GM12891 (cell line): ENCODE measurements at regions not wholly inside any gene's neighbourhood (a gene's known extent, or its start where the extent isn't known, plus 50 kb on each side); places are given as distances from the start of the nearest gene placed in this dataset.

Experiments
- DNase-seq: peaks from one replicate; pipeline ENCODE4 v3.0.0; 2011; ENCODE audit warnings: low spot score; ENCODE audit not compliant: insufficient read length
- FAIRE-seq: peaks from 2 replicates; lab custom pipeline; 2011; peaks lifted over from hg19 to GRCh38; lab: Jason Lieb, UNC
- PAX5 ChIP-seq: IDR thresholded peaks from 2 replicates; pipeline ENCODE4 v1.6.1; 2011; ENCODE audit warnings: low read length, moderate library complexity, mild to moderate bottlenecking; ENCODE audit not compliant: insufficient read depth, severe bottlenecking
- POLR2A ChIP-seq: IDR thresholded peaks from 2 replicates; pipeline ENCODE4 v1.6.1; 2011; ENCODE audit warnings: low read depth, low read length, control low read depth
- POLR2AphosphoS5 ChIP-seq: IDR thresholded peaks from 2 replicates; pipeline ENCODE4 v1.6.1; 2011; ENCODE audit warnings: low read depth, low read length, control low read depth
- POU2F2 ChIP-seq: IDR thresholded peaks from 2 replicates; pipeline ENCODE4 v1.6.1; 2011; ENCODE audit warnings: low read depth, mild to moderate bottlenecking, control low read depth, low read length, moderate library complexity
- SPI1 ChIP-seq: IDR thresholded peaks from 2 replicates; pipeline ENCODE4 v1.6.1; 2011; ENCODE audit warnings: low read depth, low read length, control low read depth
- TAF1 ChIP-seq: IDR thresholded peaks from 2 replicates; pipeline ENCODE4 v1.6.1; 2011; ENCODE audit warnings: low read depth, low read length, control low read depth

DNA sequence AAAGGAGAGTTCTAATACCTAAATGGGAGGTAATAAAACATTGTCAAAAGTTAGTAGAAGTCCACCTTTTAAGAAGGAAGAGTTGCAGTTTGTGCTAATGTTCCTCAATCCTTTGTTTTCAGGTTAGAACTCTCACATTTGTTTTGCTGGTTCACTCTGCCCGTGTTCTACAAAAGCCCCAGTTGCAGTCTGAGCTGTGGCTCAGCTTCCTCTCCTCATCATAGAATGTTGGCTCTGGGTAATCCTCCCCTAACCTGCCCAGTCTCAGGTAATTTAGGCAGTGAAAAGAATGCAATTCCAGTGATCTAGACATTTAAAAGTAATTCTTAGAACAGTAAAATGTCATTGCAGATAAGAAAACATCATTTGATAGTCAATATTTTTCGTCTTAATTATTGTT lies 1410.4 kb upstream of the ZEB2 start:
- FAIRE-seq = no peak
- no peak for TF ChIP-seq TAF1
- TF ChIP-seq POLR2A = no peak
- TF ChIP-seq POU2F2 = no peak
- no peak for TF ChIP-seq PAX5
- no peak for TF ChIP-seq POLR2AphosphoS5
- TF ChIP-seq SPI1 = no peak
- DNase-seq = no peak

DNA sequence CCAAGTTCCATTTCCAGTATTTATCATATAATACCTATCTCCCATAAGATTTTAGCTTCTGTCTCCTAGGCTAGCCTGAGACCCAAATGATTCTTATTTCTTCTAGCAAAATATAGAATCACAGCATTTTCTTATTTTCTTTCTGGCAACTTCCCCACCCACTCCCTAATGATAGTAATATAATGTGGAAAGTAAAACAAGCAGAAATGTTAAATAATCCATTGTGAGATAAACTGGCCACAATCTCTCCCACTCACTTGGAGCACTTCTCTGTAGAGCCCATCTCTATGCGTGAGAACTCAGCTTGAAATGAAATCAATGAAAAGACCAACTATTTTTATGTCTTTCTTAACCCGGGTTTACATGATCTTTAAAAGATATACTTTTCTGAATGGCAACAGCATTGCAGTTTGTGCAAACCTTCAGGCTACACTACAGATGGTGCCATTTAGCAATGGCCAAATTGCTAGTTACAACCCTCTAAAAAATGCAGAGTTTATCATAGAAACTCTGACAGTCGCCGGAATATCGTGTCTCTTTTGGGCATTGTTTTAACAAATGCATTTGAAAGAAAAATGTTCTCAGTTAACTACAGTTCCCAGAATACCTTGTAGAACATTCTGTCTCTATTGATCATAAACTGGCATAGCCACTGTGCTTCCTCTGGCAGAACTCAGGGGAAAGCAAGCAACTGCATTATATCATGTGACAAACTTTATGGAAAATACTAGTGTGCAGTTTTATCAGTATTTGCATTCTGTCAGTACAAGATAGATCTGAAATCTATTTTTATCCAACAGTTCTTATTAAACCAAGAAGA lies 1407.4 kb upstream of the ZEB2 start:
- DNase-seq (no peak), FAIRE-seq (no peak)
- no peak for TF ChIP-seq TAF1
- TF ChIP-seq POU2F2 = no peak
- TF ChIP-seq POLR2A = no peak
- no peak for TF ChIP-seq SPI1
- no peak for TF ChIP-seq PAX5
- TF ChIP-seq POLR2AphosphoS5 = no peak

DNA sequence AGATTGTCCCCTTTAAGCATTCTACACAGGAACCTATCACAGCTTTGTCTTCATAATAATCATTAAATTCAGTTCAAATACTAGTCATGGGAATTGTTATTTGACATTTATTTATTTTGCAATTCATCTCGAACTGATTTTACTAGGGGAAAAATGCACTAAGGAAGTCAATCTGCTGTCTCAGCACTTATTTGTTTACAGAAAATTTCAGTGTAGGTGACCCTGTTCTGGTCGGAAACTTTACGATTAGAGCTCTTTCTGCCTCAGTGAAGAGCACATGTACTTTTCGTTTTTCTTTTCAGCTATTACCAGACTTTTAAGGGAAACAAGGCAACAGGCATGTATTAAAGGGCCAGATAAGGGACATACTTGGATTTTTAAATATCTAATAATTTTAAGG lies 1405.7 kb upstream of the ZEB2 start:
- no peak for TF ChIP-seq POLR2A
- TF ChIP-seq POLR2AphosphoS5 = no peak
- no peak for TF ChIP-seq POU2F2
- no peak for TF ChIP-seq SPI1
- TF ChIP-seq TAF1 = no peak
- TF ChIP-seq PAX5 = no peak
- DNase-seq (no peak), FAIRE-seq (no peak)

DNA sequence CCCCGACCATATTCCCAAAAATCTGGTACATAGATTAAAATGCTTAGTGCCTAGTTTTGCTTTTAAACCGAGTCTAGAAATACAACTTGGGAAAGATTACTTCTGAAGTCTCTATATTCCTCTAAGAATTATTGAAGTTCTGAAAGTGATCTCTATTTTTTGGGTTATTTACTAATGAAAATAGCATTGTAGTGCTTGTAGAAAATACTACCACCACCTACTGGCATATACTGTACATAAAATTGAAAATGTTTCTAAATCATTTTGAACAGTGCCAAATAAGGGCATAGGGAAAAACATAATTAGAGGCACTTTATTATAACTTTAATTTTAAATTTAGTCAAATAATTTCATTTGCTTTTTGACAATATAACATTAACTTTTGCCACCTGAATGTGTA lies 1399.6 kb upstream of the ZEB2 start:
- TF ChIP-seq TAF1 (no peak), PAX5 (no peak), POU2F2 (no peak), POLR2A (no peak), SPI1 (no peak), POLR2AphosphoS5 (no peak)
- DNase-seq (no peak), FAIRE-seq (no peak)

DNA sequence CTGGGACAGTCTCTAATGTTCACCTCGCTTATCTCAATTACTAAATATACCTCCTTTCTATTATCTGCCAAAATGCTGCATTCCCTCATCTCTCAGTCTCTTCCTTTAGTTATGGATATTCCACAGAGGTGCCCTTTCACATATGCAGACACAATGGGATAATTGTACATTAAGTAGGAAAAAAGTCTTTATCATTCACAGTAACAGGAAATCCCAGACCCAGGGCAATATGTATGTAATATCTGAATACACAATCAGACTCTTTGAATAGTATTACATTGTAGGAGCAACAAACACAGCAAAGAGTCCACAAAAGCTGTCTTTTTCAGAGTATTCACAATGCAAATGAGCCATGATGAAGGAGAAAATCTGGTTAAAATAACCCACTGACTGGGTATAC lies 1399.0 kb upstream of the ZEB2 start:
- no peak for DNase-seq
- TF ChIP-seq TAF1 (no peak), PAX5 (no peak), POLR2A (no peak), POLR2AphosphoS5 (no peak), POU2F2 (no peak), SPI1 (no peak)
- FAIRE-seq = no peak

DNA sequence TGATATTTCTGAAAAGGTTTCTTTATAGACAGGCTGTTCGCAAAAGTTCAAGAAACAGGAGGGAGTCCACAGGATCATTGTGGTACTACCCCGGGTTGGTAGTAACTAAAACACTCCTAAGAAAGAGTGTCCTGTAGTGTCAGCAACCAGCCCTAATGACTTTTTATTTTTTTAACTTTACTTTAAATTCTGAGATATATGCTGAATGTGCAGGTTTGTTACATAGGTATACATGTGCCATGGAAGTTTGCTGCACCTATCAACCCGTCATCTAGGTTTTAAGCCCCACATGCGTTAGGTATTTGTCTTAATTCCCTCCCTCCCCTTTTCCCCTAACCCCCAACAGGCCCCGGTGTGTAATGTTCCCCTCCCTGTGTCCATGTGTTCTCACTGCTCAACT lies 1396.9 kb upstream of the ZEB2 start:
- FAIRE-seq (no peak), DNase-seq (no peak)
- TF ChIP-seq TAF1 (no peak), POLR2A (no peak), POU2F2 (no peak), PAX5 (no peak), POLR2AphosphoS5 (no peak), SPI1 (no peak)

DNA sequence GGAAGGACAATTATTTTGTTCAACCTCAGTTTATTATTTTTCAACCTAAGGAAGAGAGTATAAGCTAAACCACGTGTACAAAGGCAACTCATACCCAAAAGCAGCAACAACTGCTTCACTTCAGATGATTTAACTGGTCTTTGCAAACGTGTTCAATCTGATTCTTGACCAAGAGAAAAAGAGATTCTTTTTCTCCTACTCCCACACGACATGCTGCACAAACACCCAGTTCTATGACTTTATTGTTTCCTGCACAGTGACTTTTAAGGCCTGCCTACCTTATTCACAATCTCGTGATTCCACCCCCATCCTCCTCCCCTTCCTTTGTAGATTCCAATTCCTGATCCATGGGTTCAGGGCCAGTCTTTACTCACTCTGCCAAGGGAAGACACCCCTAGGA lies 1394.8 kb upstream of the ZEB2 start:
- TF ChIP-seq POLR2AphosphoS5 (no peak), SPI1 (no peak), TAF1 (no peak), POLR2A (no peak), PAX5 (no peak), POU2F2 (no peak)
- DNase-seq = no peak
- FAIRE-seq = no peak

DNA sequence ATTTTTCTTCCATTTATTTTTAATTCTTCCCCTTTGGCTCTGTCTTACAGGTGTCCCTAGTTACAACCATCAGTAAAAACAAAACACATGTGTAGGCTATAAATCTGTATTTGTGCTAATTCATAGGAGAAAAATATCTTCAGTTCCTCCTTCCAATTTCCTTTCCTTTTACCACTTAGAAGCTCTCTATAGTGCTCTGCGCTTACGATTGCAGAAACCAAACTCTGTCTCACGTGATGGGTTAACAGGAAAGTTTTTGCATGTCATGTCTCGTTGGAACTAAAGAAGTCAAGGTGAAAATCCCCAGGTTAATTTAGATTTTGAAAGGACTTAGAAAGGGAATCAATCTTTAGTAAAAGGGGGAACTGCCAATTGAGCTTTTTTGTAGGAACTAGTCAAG lies 1390.5 kb upstream of the ZEB2 start:
- no peak for FAIRE-seq
- TF ChIP-seq POU2F2 (no peak), TAF1 (no peak), SPI1 (no peak), POLR2A (no peak), PAX5 (no peak), POLR2AphosphoS5 (no peak)
- DNase-seq = no peak

DNA sequence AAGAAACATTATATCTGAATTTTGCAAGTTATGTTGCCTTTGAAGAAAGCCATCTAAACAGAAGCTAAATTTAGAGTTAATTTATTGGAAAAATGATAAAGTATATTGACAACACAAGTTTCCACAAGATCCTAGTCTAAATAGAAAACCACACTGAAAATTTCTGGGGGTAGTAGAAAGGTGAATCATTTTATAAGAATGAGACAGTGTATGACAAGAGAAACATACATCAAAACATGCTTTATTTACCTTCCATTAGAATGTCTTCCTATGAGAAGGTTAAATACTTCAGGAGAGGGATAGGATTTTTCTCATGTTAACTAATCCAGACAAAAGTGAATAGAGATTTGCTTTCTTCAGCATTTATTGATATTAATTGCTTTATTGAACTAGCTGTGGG lies 1389.8 kb upstream of the ZEB2 start:
- DNase-seq = no peak
- FAIRE-seq = no peak
- no peak for TF ChIP-seq POU2F2
- TF ChIP-seq TAF1 = no peak
- TF ChIP-seq SPI1 = no peak
- TF ChIP-seq POLR2A = no peak
- no peak for TF ChIP-seq PAX5
- TF ChIP-seq POLR2AphosphoS5 = no peak

DNA sequence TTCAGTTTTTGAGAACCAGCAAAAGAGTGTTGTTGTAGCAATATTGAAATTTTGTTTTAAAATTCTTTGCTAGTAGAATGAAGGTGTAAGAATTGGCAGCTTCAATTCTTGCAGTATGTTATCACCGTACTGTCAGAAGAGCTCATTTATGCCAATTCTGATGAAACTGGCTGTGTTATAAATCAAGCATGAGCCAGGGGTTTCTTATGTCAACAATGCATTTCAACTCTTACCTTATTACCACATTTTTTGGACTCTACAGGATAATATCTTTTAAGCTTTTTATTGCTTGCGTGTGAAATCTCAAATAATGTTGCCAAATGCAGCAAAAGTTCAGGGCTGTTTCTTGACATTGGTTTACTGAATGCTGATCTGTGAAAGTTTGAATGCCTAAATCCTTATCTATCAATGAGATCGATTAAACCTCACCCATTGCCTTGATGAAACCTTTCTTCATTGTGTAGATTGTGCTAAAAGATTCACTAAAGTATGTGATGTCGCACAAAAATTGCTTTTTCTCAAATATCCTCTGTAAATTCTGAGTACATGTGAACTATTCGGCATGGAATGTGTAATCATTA lies 1389.3 kb upstream of the ZEB2 start:
- TF ChIP-seq POLR2A (no peak), PAX5 (no peak), POU2F2 (no peak), TAF1 (no peak), POLR2AphosphoS5 (no peak), SPI1 (no peak)
- FAIRE-seq (no peak), DNase-seq (no peak)
